HFF-Myc (cell line): ENCODE measurements at regions not wholly inside any gene's neighbourhood (a gene's known extent, or its start where the extent isn't known, plus 50 kb on each side); places are given as distances from the start of the nearest gene placed in this dataset.

ENCODE experiments used
- DNase-seq: peaks from one replicate; pipeline ENCODE4 v3.0.0-alpha.2; 2011; ENCODE audit warnings: low read depth; ENCODE audit errors: extremely low read depth
- H3K4me3 ChIP-seq: replicated peaks from 2 replicates; pipeline ENCODE4 v1.5.1; 2011; ENCODE audit warnings: low read depth, mild to moderate bottlenecking, control low read depth, low read length
- CTCF ChIP-seq: IDR thresholded peaks from 2 replicates; pipeline ENCODE4 v1.5.1; 2012; ENCODE audit warnings: mild to moderate bottlenecking, low read depth, low read length, control low read depth; ENCODE audit errors: missing control alignments

- no peak overlapping the region for H3K4me3 ChIP-seq
- DNase-seq: no peak
- no peak for TF ChIP-seq CTCF
These were observed 86.9 kb upstream of the F3 start for GRCh38 chr1:94628499-94628843.

GRCh38 chr1:94627771-94628498 is 86.4 kb upstream of the F3 start:
- no peak for TF ChIP-seq CTCF
- no peak for DNase-seq
- H3K4me3 ChIP-seq: no peak overlapping the region

- no peak overlapping the region for H3K4me3 ChIP-seq
- DNase-seq: no peak
- no peak for TF ChIP-seq CTCF
These were observed 82.6 kb upstream of the F3 start for GRCh38 chr1:94624203-94624602.

GRCh38 chr1:94623560-94624148 is 82.1 kb upstream of the F3 start:
- DNase-seq: no peak
- H3K4me3 ChIP-seq: no peak overlapping the region
- TF ChIP-seq CTCF: no peak

- no peak overlapping the region for H3K4me3 ChIP-seq
- DNase-seq: no peak
- no peak for TF ChIP-seq CTCF
These were observed 81.2 kb upstream of the F3 start for GRCh38 chr1:94622757-94623156.

GRCh38 chr1:94621802-94622201 is 80.2 kb upstream of the F3 start:
- TF ChIP-seq CTCF: no peak
- no peak for DNase-seq
- no peak overlapping the region for H3K4me3 ChIP-seq

DNA sequence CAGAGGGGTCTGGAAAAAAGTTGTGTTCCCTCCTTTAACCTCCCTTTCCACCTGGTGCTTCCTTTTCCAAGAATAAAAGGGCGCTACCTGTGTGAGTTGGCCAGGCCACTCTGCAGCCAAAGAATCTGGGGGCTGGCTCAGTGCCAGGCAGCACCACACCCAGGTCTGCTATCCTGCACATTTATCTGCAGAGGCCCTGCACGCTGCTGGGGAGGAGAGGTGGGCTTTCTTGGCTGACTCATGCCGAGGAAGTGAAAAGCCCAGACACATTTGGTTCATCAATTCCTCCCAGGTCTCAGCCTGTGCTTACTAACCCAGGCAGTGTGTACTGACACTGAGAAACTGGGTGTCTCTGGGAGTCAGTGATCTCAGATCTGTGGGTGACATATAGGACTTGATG is 79.8 kb upstream of the F3 start:
- no peak for TF ChIP-seq CTCF
- no peak overlapping the region for H3K4me3 ChIP-seq
- no peak for DNase-seq
